HG03432 (cell line): ENCODE measurements at regions not wholly inside any gene's neighbourhood (a gene's known extent, or its start where the extent isn't known, plus 50 kb on each side); places are given as distances from the start of the nearest gene placed in this dataset.
A peak's percentile ranks its signal among the peaks of the same experiment; 100 is the strongest.
"Not testable (repeated sequence)": the region's sequence is repeated elsewhere in the genome, so short reads cannot be mapped to it uniquely, and the experiment has no call there.

Experiments used
- ATAC-seq: cut with Tn5 transposase; IDR thresholded peaks from one replicate; pipeline ENCODE4 v1.9.1; 2021; ENCODE audit warnings: mild to moderate bottlenecking, moderate library complexity; ENCODE audit not compliant: unreplicated experiment

DNA sequence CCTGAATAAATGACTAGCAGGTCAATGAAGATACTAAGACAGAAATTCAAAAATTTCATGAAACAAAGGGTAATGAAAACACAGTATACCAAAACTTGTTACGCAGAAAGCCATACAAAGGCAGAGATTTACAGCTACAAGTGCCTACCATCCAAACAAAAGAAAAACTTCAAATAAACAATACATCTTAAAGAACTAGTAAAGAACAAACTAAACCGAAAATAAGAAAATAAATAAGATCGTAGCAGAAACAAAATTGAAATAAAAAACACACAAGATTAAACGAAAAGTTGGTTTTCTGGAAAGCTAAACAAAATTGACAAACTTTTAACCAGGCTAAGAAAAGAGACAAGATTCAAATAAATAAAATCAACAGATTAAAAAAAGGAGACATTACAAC is 51.5 kb downstream of the VPREB1 start:
- ATAC-seq = not testable (repeated sequence)

DNA sequence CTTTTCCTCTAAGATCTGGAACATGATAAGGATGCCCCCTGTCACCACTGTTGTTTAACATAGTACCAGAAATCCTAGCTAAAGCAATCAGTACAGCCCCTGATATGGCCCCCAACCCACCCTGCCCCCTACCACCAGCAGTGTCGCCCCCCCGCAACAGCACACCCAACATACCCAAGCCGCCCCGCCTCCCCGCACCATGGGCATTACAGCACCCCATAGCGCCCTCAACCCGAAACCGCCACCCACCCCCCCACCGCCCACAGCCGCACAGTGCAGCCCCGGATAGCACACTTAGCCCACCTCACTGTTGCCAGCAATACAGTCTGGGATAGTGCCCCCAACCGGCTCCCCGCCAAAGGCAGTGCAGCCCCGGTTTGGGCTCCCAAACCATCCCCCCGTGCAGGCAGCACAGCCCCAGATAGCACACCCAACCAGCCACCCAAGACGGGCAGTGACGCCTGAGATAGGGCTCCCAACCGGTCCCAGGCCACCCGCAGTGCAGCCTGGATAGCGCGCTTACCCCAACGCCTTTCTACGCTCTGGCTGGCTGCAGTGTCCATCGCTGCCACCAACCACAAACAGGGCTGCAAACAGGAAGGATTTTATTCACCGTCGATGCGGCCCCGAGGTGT is 52.7 kb downstream of the VPREB1 start:
- ATAC-seq = not testable (repeated sequence)

DNA sequence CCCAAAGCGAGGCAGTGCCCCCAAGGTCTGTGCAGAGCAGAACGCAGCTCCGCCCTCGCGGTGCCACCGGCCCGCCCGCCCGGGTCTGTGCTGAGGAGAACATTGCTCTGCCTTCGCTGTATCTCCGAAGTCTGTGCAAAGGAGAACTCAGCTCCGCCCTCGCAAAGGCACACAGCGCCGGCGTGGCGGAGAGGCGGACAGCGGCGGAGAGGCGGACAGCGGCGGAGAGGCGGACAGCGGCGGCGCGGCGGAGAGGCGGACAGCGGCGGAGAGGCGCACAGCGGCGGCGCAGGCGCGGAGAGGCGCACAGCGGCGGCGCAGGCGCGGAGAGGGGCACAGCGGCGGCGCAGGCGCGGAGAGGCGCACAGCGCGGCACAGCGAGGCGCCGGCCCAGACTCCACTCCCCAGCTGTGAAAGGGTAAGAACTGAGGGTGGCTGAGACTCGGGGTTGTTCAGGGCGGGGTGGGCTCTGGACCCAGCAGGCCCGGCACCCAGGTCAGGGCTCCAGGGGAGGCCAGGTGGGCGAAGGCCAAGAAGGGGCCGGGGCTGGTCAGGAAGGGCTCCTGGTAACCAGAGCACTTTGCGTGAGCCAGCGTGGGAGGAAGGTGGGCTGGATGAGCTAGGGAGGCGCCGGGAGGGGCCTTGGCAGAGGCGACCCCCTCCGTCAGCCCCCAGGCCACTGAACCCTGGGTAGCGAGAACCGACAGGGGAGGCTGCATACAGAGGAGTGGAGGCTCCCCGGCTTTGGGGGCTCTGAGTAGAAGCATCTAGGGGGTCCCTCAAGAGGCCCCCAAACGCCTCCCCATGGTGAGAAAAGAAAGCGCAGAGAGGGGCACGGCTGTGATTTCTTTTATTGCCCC is 53.4 kb downstream of the VPREB1 start:
- peak; percentile 94 for ATAC-seq

DNA sequence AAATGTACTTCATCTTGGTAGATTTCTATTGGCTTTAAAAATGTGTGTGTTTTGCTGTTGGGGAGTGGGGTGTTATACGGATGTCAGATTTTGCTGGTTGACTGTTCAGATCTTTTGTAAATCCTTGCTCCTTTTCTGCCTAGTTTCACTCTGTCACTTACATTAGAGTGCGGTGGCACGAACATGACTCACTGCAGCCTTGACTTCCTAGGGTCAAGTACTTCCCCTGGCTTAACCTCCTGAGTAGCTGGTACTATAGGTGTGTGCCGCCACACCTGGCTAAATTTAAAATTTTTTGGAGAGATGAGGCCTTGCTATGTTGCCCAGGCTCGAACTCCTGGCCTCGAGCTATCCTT is 54.0 kb downstream of the VPREB1 start:
- not testable (repeated sequence) for ATAC-seq

DNA sequence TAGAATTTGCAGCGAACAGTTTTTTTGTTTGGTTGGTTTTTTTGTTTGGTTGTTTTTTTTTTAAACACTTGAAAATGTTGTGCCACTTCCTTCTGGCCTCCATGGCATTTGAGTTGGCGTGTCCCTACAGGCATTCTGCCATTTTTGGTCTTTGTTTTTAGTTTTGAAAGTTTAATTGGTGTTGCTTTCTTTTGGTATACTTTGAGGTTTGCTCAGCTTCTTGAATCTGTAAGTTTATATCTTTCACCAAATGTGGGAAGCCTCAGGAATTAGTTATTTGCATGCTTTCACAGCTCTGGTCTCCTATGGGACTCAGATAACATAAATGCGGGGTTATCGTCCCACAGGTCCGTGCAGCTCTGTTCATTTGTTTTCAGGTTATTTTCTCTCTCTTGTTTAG is 55.9 kb downstream of the VPREB1 start:
- not testable (repeated sequence) for ATAC-seq

DNA sequence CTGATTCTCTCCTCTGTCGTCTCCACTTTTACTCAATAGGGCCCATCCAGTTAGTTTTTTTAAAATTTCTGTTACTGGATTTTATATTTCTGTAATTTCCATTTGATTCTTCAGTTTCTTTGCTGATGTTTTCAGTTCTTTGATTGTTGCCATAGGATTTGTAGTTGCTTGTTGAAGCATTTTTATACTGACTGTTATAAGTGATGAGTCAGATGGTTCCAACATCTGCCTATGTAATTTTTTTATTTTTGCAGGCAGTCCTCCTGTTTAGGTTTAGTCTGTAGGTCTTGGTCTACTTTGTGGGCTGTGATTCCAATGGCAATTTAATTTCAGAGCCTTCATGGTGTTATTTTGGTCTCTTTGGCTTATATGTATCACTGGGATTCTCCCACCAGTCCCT is 56.4 kb downstream of the VPREB1 start:
- ATAC-seq = not testable (repeated sequence)

DNA sequence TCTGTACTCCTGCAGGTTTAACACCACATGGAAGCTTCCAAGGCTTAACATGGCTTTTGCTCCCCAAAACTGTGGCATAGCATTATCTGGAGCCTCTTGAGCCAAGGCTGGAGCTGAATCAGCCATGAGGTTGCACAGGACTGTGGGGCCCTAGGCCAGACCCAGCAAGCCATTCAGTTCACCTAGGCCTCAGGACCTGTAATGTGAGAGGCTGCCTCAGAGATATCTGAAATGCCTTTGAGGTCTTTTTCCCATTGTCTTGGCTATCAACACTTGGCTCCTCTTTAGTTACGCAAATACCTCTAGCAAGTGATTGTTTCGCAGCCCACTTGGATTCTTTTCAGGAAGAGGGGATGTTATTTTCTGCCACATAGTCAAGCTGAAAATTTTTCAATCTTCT is 72.0 kb downstream of the VPREB1 start:
- ATAC-seq = no peak

DNA sequence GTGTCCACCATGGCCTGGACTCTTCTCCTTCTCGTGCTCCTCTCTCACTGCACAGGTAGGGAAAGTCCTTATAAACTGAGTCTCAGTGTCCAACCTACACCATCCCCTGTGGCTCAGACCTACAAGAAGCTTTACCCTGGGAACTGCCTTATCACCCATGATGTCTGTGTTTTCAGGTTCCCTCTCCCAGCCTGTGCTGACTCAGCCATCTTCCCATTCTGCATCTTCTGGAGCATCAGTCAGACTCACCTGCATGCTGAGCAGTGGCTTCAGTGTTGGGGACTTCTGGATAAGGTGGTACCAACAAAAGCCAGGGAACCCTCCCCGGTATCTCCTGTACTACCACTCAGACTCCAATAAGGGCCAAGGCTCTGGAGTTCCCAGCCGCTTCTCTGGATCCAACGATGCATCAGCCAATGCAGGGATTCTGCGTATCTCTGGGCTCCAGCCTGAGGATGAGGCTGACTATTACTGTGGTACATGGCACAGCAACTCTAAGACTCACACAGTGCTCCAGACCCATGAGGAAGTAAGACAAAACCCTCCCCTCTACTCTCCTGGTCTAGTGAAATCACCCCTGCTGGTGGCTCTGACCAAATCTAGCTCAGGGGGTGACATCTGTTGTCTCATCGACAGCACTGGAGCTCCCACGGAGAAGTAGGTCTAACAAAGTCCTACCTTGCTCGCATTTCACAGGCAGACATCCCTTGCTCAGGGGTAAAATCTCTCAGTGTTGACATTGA is 74.3 kb downstream of the VPREB1 start:
- ATAC-seq = no peak

DNA sequence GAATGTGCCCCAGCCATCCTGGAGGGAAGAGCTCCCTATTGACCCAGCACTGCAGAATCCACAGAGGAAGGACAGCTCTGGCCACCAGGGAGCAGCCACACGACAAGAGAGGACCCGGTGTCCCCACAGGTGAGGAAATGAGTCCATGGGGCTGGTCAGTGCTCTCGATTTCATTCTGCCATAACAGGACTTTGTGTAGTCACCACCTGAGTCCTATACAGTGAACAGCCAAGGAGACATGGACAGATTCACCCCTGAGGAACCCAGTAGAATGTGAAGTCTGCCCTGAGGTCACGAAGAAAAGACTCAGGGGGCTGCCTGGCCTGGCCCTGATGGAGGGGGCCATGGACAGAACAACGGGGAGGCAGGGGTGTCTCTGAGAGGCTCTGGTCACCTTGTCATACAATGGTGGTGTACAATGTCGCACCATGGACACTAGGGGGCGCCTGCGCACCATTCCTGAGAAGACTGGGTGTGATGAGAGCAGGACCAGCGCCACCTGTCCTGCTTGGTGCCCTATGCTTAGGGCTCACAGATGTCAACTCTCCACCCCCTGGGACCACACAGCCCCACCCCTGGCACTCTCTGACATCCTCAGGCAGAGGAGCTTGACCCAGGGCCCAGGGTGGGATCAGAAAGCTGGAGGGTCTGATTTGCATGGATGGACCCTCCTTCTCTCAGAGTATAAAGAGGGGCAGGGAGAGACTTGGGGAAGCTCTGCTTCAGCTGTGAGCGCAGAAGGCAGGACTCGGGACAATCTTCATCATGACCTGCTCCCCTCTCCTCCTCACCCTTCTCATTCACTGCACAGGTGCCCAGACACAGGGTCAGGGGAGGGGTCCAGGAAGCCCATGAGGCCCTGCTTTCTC is 77.4 kb downstream of the VPREB1 start:
- ATAC-seq = peak; percentile 73

DNA sequence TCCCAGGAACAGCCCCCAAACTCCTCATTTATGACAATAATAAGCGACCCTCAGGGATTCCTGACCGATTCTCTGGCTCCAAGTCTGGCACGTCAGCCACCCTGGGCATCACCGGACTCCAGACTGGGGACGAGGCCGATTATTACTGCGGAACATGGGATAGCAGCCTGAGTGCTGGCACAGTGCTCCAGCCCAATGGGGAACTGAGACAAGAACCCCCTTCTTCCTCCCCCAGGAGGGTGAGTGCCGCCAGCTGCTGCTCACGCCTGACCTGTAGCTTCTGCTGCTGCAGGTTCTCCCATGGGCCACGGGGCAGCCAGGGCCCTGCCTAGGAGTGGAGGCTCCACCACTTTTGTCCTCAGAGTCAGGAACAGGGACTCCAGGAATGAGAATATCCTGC is 78.2 kb downstream of the VPREB1 start:
- ATAC-seq = no peak

DNA sequence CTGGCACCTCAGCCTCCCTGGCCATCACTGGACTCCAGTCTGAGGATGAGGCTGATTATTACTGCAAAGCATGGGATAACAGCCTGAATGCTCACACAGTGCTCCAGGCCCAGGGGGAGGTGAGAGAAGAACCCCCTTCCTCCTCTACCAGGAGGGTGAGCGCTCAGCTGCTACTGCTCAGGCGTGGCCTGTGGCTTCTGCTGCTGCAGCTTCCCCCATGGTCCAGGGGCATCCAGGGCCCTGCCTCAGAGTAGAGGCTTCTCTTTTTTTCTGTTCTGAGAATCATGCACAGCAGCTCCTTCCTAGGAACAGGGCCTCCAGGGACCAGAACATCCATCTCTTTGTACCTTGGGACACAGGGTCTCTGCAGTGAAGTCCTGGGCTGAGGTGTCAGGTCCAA is 83.1 kb downstream of the VPREB1 start:
- ATAC-seq = no peak

DNA sequence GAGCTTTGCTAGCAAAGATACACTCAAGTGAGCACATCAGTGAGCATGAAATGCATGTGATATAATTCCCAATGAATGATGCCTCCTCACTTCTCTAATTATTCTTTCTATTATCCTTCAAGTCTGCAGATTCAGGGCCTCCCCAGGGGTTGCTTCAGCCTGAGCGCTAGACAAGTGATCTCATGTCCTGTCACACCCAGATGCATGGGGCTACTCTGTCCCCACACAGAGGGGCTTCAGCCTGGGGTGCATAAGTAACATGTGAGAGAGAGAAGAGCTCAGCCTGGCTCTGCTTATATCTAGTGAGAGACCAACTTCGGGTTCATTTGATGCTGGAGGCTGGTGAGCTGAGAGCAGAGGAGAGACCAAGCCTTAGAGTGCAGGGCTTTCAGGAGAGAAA is 85.2 kb downstream of the VPREB1 start:
- no peak for ATAC-seq

DNA sequence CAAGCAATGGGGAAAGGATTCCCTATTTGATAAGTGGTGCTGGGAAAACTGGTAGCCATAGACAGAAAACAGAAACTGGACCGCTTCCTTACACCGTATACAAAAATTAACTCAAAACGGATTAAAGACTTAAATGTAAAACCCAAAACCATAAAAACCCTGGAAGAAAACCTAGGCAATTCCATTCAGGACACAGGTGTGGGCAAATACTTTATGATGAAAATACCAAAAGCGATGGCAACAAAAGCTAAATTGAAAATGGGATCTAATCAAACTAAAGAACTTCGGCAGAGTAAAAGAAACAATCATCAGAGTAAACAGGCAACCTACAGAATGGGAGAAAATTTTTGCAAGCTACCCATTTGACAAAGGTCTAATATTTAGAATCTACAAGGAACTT is 91.1 kb downstream of the VPREB1 start:
- not testable (repeated sequence) for ATAC-seq

DNA sequence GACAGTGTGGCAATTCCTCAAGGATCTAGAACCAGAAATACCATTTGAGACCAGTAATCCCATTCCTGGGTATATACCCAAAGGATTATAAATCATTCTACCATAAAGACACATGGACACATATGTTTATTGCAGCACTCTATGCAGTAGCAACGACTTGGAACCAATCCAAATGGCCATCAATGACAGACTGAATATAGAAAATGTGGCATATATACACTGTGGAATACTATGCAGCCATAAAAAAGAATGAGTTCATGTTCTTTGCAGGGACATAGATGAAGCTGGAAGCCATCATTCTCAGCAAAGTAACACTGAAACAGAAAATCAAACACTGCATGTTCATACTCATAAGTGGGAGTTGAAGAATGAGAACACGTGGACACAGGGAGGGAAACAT is 91.7 kb downstream of the VPREB1 start:
- not testable (repeated sequence) for ATAC-seq

DNA sequence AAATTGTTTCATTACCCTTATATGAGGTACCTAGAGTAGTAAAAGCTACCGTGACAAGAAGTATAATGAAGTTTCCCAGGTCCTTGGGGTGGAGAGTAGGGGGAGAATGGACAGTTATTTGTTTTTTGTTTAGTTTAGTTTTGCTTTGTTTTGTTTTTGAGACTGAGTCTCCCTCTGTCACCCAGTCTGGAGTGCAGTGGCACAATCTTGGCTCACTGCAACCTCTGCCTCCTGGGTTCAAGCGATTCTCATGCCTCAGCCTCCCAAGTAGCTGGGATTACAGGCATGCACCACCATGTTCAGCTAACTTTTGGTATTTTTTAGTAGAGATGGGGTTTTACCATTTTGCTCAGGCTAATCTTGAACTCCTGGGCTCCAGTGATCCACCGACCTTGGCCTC is 94.2 kb downstream of the VPREB1 start:
- not testable (repeated sequence) for ATAC-seq

DNA sequence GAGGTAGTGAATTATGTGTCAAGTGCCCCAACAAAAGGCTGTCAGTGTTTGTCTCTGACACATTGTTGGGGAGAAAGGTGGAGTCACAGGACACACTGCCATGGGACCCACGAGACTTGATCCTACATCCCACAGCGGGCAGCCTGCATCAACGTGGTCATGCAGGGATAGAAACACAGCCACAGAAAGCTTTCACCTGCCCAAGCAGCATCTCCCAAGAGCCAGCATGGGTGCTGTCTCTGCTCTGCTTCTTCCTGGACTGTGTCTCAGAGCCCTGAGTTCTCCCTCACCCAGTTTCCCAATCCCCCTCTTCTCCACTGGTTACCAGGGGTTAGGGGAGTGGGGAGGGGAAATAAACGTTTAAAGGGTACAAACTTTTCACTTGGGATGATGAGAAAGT is 97.2 kb downstream of the VPREB1 start:
- no peak for ATAC-seq

DNA sequence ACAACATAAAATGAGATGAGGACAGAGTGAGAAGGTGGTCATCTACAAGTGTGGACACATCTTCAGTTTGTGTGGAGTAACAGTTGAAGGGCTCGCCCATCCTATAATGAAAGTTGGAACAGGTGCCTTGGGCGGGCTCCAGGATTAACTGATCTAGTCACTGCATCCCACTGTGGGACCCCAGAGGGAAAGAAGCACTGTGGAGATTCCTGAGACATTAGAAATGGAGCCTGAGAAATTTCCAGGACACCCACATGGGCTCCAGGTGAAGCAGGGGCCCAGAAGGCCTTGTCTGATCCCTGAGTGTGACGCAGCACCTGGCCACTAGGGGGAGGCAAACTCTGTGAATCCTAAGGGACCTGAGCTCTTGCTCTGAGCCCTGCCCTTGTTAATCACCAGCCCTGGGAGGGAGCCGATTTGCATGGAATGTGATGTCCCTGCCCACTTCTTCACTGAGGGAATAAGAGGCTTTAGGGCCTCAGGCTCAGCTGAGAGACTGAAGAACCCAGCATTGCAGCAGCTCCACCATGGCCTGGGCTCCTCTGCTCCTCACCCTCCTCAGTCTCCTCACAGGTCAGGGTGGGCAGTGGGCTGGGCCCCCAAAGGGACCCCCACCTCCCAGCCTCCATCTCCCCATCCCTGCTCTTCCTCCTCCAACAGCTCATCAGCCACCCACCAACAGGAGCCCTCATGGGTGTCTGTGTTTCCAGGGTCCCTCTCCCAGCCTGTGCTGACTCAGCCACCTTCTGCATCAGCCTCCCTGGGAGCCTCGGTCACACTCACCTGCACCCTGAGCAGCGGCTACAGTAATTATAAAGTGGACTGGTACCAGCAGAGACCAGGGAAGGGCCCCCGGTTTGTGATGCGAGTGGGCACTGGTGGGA is 98.4 kb downstream of the VPREB1 start:
- ATAC-seq = no peak

DNA sequence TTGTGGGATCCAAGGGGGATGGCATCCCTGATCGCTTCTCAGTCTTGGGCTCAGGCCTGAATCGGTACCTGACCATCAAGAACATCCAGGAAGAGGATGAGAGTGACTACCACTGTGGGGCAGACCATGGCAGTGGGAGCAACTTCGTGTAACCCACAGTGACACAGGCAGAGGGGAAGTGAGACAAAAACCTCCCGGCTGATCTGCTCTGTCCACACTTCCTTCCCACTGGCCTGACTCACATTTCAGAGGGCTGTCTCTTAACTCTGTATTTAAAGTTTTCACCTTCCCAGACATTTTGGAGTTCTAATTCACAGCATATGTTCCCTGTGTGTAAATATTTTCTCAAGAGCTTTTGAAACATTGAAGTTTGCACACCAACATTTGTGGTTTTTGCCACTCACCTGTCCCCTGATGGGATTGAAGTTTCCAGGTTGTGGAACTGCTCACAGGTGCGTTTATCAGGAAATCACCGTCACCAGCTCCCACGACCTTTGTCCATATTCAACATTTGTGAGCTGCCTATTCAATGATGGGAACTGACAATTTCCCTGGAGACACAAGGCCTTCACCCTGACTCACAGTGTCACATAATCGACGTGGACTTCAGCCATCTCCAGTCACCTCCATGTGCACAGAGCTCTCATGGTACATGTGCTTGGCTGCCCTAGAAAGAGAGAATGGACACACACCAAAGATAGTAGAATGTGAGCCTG is 99.2 kb downstream of the VPREB1 start:
- no peak for ATAC-seq

DNA sequence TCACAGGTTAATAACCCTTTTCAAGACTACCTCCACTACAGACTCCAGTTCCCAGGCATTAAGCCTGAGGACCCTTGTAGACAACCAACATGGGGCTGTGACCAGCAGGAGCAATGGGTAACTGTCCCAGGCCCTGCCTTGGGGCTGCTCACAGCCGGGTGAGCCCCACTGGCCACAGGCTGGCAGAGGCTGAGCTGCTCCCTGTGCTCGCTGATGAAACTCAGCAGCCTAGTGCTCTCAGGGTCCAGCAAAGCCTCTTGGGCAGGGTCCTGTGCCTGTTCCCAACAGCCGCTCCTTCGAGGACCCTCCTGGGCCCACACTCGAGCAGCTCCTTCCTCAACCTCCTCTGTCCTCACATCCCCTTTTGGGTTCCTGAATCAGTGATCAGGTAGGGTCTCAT is 99.8 kb downstream of the VPREB1 start:
- no peak for ATAC-seq
